Mesenchymal stem cell (in vitro differentiated cells and primary cell): ENCODE measurements at regions not wholly inside any gene's neighbourhood (a gene's known extent, or its start where the extent isn't known, plus 50 kb on each side); places are given as distances from the start of the nearest gene placed in this dataset.
A peak's percentile ranks its signal among the peaks of the same experiment; 100 is the strongest.

Source experiments
- DNase-seq: peaks from one replicate; pipeline ENCODE4 v3.0.0-alpha.2; 2013
- H2AFZ ChIP-seq: one replicate; pipeline ENCODE4 v1.6.1; 2013; ENCODE audit warnings: low read depth, mild to moderate bottlenecking, control low read depth, inconsistent platforms, low read length, moderate library complexity
- H2AK5ac ChIP-seq: 2 replicates; pipeline ENCODE4 v1.6.1; 2013; ENCODE audit warnings: low read length, moderate library complexity, mild to moderate bottlenecking, inconsistent platforms; ENCODE audit not compliant: severe bottlenecking
- H2BK120ac ChIP-seq: one replicate; pipeline ENCODE4 v1.6.1; 2013; ENCODE audit warnings: low read depth, mild to moderate bottlenecking, inconsistent platforms, low read length, moderate library complexity
- H2BK12ac ChIP-seq, 2 experiments: one replicate each; pipeline ENCODE4 v1.6.1; 2013; ENCODE audit warnings: inconsistent platforms in 2 of 2, low read length in 2 of 2, mild to moderate bottlenecking in 2 of 2, moderate library complexity in 2 of 2, control low read depth in 1 of 2
- H2BK15ac ChIP-seq: one replicate; pipeline ENCODE4 v1.6.1; 2013; ENCODE audit warnings: mild to moderate bottlenecking, low read depth, inconsistent platforms; ENCODE audit not compliant: poor library complexity, severe bottlenecking
- H2BK5ac ChIP-seq: 2 replicates; pipeline ENCODE4 v1.6.1; 2013; ENCODE audit warnings: low read depth, mild to moderate bottlenecking, low read length, control low read depth, inconsistent platforms; ENCODE audit not compliant: poor library complexity, severe bottlenecking
- H3K14ac ChIP-seq, 2 experiments: one replicate each; pipeline ENCODE4 v1.6.1; 2013; ENCODE audit warnings: inconsistent platforms in 2 of 2, low read length in 2 of 2, control low read depth in 1 of 2, mild to moderate bottlenecking in 1 of 2, moderate library complexity in 1 of 2
- H3K18ac ChIP-seq, 2 experiments: one replicate each; pipeline ENCODE4 v1.6.1; 2013; ENCODE audit warnings: inconsistent platforms in 2 of 2, low read length in 2 of 2, control low read depth in 1 of 2, low read depth in 1 of 2, mild to moderate bottlenecking in 1 of 2
- H3K23ac ChIP-seq, 2 experiments: one replicate each; pipeline ENCODE4 v1.6.1; 2013; ENCODE audit warnings: inconsistent platforms in 2 of 2, low read length in 2 of 2, mild to moderate bottlenecking in 2 of 2, moderate library complexity in 2 of 2, control low read depth in 1 of 2
- H3K27ac ChIP-seq: 2 replicates; pipeline ENCODE4 v1.5.1; 2013; ENCODE audit warnings: mild to moderate bottlenecking, moderate library complexity, low read length, control low read depth, inconsistent platforms; ENCODE audit not compliant: poor library complexity, severe bottlenecking
- H3K27me3 ChIP-seq, 2 experiments: 2 replicates each; pipeline versions ENCODE4 v1.6.1 to v1.7.0; 2013; ENCODE audit warnings: low read length in 2 of 2, mild to moderate bottlenecking in 2 of 2, moderate library complexity in 2 of 2, control low read depth in 1 of 2, inconsistent platforms in 1 of 2; ENCODE audit not compliant: control insufficient read depth in 1 of 2, insufficient read depth in 1 of 2
- H3K36me3 ChIP-seq, 2 experiments: 2 replicates each; pipeline versions ENCODE4 v1.6.1 to v1.7.0; 2013; ENCODE audit warnings: low read length in 2 of 2, control low read depth in 1 of 2, inconsistent platforms in 1 of 2, low read depth in 1 of 2, mild to moderate bottlenecking in 1 of 2; ENCODE audit not compliant: insufficient read depth in 2 of 2, control insufficient read depth in 1 of 2
- H3K4ac ChIP-seq, 2 experiments: one replicate each; pipeline ENCODE4 v1.6.1; 2013; ENCODE audit warnings: inconsistent platforms in 2 of 2, low read length in 2 of 2, mild to moderate bottlenecking in 2 of 2, moderate library complexity in 2 of 2, control low read depth in 1 of 2, low read depth in 1 of 2
- H3K4me1 ChIP-seq: 2 replicates; pipeline ENCODE4 v1.6.1; 2013; ENCODE audit warnings: low read depth, low read length, control low read depth; ENCODE audit not compliant: control insufficient read depth, insufficient read depth
- H3K4me2 ChIP-seq: 2 replicates; pipeline ENCODE4 v1.6.1; 2013; ENCODE audit warnings: low read length, mild to moderate bottlenecking, inconsistent platforms; ENCODE audit not compliant: poor library complexity, severe bottlenecking
- H3K4me3 ChIP-seq, 2 experiments: 2 replicates each; pipeline versions ENCODE4 v1.5.1 to v1.7.0; 2013; ENCODE audit warnings: low read length in 2 of 2, mild to moderate bottlenecking in 2 of 2, control low read depth in 1 of 2, low read depth in 1 of 2; ENCODE audit not compliant: insufficient read depth in 1 of 2
- H3K79me1 ChIP-seq: replicated peaks from 2 replicates; pipeline ENCODE4 v1.6.1; 2013; ENCODE audit warnings: mild to moderate bottlenecking, control low read depth, low read length, inconsistent platforms; ENCODE audit not compliant: poor library complexity, severe bottlenecking
- H3K9ac ChIP-seq: 2 replicates; pipeline ENCODE4 v1.7.0; 2013; ENCODE audit warnings: mild to moderate bottlenecking, low read length, moderate library complexity
- H3K9me3 ChIP-seq: 2 replicates; pipeline ENCODE4 v1.7.0; 2013; ENCODE audit warnings: mild to moderate bottlenecking, low read length; ENCODE audit not compliant: control insufficient read depth
- H4K8ac ChIP-seq: one replicate; pipeline ENCODE4 v1.6.1; 2013; ENCODE audit warnings: inconsistent platforms, mild to moderate bottlenecking, low read length, moderate library complexity
- H4K91ac ChIP-seq: one replicate; pipeline ENCODE4 v1.6.1; 2013; ENCODE audit warnings: mild to moderate bottlenecking, low read length, inconsistent platforms
- WGBS: methylation state at CpG from one replicate; pipeline ENCODE4 v1.1.7; 2013; ENCODE audit warnings: mixed read lengths; 5-methylcytosine and 5-hydroxymethylcytosine counted together

GRCh38 chr13:34749046-34749445 lies 193.0 kb upstream of the NBEA start:
- H3K36me3 ChIP-seq = no peaks in the 10 kb centered on the region
- H4K8ac ChIP-seq = no peak overlapping the region
- H3K4me2 ChIP-seq = no peak overlapping the region
- no peaks in the 10 kb centered on the region for H3K79me1 ChIP-seq
- H3K14ac ChIP-seq = no peak overlapping the region
- H2AK5ac ChIP-seq = no peak overlapping the region
- no peaks in the 10 kb centered on the region for H3K9me3 ChIP-seq
- no peak overlapping the region for H3K4ac ChIP-seq
- no peak overlapping the region for H3K18ac ChIP-seq
- no peak overlapping the region for H3K4me3 ChIP-seq
- H3K4me1 ChIP-seq = peaks cover 5% of the 10 kb centered on the region
- no peak overlapping the region for H2BK5ac ChIP-seq
- H2BK12ac ChIP-seq = no peak overlapping the region
- peaks cover 0 to 6% of the 10 kb centered on the region in 2 experiments for H3K27me3 ChIP-seq
- no peak overlapping the region for H3K9ac ChIP-seq
- 86% methylated on average over 8 of the region's 8 CpGs for WGBS
- no peak overlapping the region for H2BK120ac ChIP-seq
- no peak overlapping the region for H2BK15ac ChIP-seq
- no peak overlapping the region for H3K23ac ChIP-seq
- DNase-seq = no peak
- peak overlapping the region; percentile 53 for H3K27ac ChIP-seq
- H4K91ac ChIP-seq = no peak overlapping the region
- no peak overlapping the region for H2AFZ ChIP-seq

GRCh38 chr13:34750078-34750931 lies 191.8 kb upstream of the NBEA start:
- Histone ChIP-seq H4K91ac (no peak overlapping the region), H2BK12ac (peak overlapping the region in 1 of 2 experiments; percentile 38), H3K36me3 (no peaks in the 10 kb centered on the region), H2BK120ac (no peak overlapping the region), H3K9ac (peak overlapping the region; percentile 38), H3K4me1 (peaks cover 5% of the 10 kb centered on the region), H3K23ac (no peak overlapping the region), H3K9me3 (no peaks in the 10 kb centered on the region), H3K27me3 (peaks cover 0 to 6% of the 10 kb centered on the region in 2 experiments), H3K14ac (no peak overlapping the region), H2AFZ (no peak overlapping the region), H4K8ac (no peak overlapping the region), H3K18ac (no peak overlapping the region), H3K27ac (no peak overlapping the region), H2BK5ac (no peak overlapping the region), H2AK5ac (no peak overlapping the region), H3K4me2 (peak overlapping the region; percentile 19), H3K79me1 (no peaks in the 10 kb centered on the region), H3K4ac (no peak overlapping the region), H3K4me3 (peak overlapping the region in 1 of 2 experiments; percentile 74), H2BK15ac (peak overlapping the region; percentile 41)
- WGBS = 19% methylated on average over 16 of the region's 21 CpGs
- no peak for DNase-seq

- WGBS = 80% methylated on average over 1 of the region's 3 CpGs
- no peak overlapping the region for H3K23ac ChIP-seq
- no peak overlapping the region for H3K14ac ChIP-seq
These were observed 191.0 kb upstream of the NBEA start for GRCh38 chr13:34751044-34751443.

GRCh38 chr13:34751492-34751891 lies 190.6 kb upstream of the NBEA start:
- 100% methylated on average over 1 of the region's 3 CpGs for WGBS
- Histone ChIP-seq H2AK5ac (no peak overlapping the region), H3K4ac (no peak overlapping the region), H3K79me1 (no peaks in the 10 kb centered on the region), H3K18ac (no peak overlapping the region), H2BK12ac (no peak overlapping the region), H3K36me3 (no peaks in the 10 kb centered on the region), H2BK120ac (no peak overlapping the region), H3K14ac (no peak overlapping the region), H3K9ac (no peak overlapping the region), H3K4me1 (peaks cover 5% of the 10 kb centered on the region), H3K9me3 (no peaks in the 10 kb centered on the region), H2AFZ (no peak overlapping the region), H3K27ac (no peak overlapping the region), H2BK15ac (no peak overlapping the region), H4K8ac (no peak overlapping the region), H3K4me3 (no peak overlapping the region), H3K23ac (no peak overlapping the region), H4K91ac (no peak overlapping the region), H3K27me3 (peaks cover 0 to 6% of the 10 kb centered on the region in 2 experiments), H2BK5ac (no peak overlapping the region), H3K4me2 (no peak overlapping the region)
- no peak for DNase-seq

More at GRCh38 chr13:34751044-34751443, 191.0 kb upstream of the NBEA start:
- no peak overlapping the region for H2AFZ ChIP-seq
- H3K9me3 ChIP-seq = no peaks in the 10 kb centered on the region
- H4K8ac ChIP-seq = no peak overlapping the region
- H2AK5ac ChIP-seq = no peak overlapping the region
- no peaks in the 10 kb centered on the region for H3K36me3 ChIP-seq
- no peak overlapping the region for H3K18ac ChIP-seq
- H2BK5ac ChIP-seq = no peak overlapping the region
- no peaks in the 10 kb centered on the region for H3K79me1 ChIP-seq
- no peak overlapping the region for H3K4ac ChIP-seq
- H3K27ac ChIP-seq = no peak overlapping the region
- H3K4me2 ChIP-seq = no peak overlapping the region
- no peak overlapping the region for H2BK12ac ChIP-seq
- H2BK120ac ChIP-seq = no peak overlapping the region
- H2BK15ac ChIP-seq = no peak overlapping the region
- H3K27me3 ChIP-seq = peaks cover 0 to 6% of the 10 kb centered on the region in 2 experiments
- peaks cover 5% of the 10 kb centered on the region for H3K4me1 ChIP-seq
- H3K9ac ChIP-seq = no peak overlapping the region
- no peak overlapping the region for H3K4me3 ChIP-seq
- DNase-seq = no peak
- H4K91ac ChIP-seq = no peak overlapping the region
